HG02588 (cell line): ENCODE measurements at regions not wholly inside any gene's neighbourhood (a gene's known extent, or its start where the extent isn't known, plus 50 kb on each side); places are given as distances from the start of the nearest gene placed in this dataset.
"Not testable (repeated sequence)": the region's sequence is repeated elsewhere in the genome, so short reads cannot be mapped to it uniquely, and the experiment has no call there.

Experiments used
- ATAC-seq: cut with Tn5 transposase; IDR thresholded peaks from one replicate; pipeline ENCODE4 v1.9.1; 2021; ENCODE audit warnings: mild to moderate bottlenecking, moderate library complexity; ENCODE audit not compliant: unreplicated experiment

DNA sequence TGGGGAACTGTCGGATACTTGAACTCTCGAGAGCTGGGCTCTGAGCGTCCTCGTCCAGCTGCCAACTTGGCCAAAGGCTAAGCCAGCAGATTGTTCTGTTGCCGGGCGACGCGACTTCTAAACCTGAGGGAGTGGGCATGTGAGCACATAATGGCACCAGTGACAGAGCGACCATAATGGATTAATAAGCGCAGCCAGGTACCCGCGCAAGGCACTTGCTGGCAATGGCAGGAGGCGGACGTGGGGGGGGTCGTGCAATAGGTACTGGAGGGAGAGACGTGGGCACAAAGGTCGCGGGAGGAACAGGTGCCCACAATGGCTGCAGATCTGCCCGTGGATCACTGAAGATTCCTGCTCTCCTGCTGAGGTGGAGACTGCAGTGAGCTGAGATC lies 1368.7 kb downstream of the CDH12 start:
- ATAC-seq: not testable (repeated sequence)

DNA sequence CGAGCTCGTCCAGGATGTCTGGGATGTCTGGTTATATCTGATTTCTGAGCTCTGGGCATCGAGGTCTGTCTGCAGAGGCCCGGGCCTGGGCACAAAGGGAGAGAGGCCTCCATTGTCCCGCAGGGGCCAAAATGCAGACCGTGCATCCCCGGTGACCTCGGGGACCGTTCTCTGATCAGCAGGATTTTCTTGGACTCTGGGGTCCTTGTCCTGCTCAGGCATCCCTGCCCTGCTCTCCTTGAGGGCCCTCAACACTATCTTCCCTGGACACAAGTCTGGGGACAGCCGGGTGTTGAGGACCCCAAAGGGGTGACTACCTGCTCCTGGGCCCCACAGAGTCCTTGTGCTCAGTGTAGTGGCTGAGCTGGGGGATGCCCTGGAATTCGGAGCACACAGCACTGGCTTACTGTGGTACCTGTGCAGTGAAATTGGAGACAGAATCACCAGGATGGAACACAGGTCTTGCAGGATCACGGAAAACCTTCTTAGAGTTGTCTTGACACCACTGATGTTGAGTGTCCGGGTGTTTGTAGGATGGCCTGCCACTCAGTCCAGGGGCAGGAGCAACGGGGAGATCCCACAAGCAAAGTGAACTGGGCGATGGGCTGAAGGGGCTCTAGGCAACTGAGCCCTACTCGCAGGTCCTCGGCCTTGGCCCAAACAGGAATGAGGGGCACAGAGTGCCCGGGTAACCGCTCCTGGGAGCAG lies 1369.2 kb downstream of the CDH12 start:
- ATAC-seq: not testable (repeated sequence)

DNA sequence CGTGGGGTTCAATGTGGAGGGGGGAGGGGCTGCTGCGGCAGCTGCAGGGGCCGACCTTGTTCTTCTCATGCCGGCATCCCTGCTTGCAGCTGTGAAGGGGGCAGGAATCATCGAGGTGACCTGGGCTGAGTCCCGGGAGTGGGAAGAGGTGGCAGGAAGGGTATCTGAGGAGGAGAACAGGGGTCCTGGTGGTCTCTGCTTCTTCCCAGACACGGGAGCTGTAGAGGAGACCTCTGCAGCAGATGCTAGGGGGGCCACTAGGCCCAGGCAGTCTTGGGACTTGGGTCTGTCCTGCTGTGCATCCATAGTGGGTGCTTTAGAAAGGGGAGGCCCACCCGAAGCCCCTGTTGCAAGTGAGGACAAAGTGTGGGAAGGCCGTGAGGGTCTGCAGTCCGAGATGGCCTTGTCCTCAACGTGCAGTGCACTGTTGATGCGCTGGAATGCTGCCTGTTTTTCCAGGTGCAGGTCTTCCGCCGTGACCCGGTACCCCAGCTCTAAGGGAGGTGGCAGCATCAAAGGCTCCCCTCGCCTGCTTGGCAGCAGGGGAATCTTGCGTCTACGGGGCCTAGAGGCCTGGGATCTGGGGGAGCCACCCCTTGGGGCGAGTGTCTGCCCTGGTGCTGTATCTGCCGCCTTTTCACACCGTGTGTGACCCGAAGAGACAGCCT lies 1370.0 kb downstream of the CDH12 start:
- not testable (repeated sequence) for ATAC-seq

DNA sequence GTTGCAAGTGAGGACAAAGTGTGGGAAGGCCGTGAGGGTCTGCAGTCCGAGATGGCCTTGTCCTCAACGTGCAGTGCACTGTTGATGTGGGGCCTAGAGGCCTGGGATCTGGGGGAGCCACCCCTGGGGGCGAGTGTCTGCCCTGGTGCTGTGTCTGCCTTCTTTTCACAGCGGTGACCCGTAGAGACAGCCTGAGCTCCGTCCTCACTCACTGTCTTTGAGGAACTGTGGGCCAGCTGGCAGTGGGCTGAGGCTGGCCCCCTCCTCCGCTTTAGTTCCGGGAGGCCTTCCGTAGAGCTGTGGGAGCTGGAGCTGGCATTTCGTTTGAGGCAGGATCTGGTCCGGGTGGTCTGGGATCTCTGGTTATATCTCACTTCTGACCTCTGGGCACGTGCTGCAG lies 1370.6 kb downstream of the CDH12 start:
- not testable (repeated sequence) for ATAC-seq

DNA sequence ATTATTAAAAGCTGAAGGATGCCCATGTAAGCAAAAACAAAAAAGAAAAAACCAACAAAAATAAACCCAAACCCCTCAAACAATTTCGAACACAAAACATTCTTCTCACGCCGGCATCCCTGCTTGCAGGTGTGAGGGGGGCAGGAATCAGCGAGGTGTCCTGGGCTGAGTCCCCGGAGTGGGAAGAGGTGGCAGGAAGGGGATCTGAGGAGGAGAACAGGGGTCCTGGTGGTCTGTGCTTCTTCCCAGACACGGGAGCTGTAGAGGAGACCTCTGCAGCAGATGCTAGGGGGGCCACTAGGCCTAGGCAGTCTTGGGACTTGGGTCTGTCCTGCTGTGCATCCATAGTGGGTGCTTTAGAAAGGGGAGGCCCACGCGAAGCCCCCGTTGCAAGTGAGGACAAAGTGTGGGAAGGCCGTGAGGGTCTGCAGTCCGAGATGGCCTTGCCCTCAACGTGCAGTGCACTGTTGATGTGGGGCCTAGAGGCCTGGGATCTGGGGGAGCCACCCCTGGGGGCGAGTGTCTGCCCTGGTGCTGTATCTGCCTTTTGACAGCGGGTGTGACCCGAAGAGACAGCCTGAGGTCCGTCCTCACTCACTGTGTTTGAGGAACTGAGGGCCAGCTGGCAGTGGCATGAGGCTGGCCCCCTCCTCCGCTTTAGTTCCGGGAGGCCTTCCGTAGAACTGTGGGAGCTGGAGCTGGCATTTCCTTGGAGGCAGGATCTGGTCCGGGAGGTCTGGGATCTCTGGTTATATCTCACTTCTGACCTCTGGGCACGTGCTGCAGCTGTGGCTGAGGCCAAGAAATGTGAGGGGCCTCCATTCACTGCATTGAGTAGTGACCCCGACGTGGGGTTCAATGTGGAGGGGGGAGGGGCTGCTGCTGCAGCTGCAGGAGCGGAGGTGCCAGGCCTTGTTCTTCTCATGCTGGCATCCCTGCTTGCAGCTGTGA lies 1371.5 kb downstream of the CDH12 start:
- ATAC-seq: not testable (repeated sequence)

DNA sequence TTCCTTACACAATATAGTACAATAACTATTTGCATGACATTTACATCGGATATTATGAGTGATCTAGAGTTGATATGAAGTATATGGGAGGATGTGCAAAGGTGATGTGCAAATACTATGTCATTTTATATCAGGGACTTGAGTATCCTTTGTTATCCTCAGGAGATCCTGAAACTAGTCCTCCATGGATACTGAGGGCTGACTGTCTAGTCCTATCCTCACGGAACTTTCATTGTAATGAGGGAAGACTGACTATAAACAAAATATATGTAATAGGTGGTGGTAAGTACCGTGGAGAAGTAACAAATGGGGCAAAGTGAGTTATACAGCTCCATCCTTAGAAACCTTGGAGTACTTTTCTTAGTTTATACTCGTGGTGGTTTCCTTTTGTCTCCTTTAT lies 1373.1 kb downstream of the CDH12 start:
- ATAC-seq: not testable (repeated sequence)

DNA sequence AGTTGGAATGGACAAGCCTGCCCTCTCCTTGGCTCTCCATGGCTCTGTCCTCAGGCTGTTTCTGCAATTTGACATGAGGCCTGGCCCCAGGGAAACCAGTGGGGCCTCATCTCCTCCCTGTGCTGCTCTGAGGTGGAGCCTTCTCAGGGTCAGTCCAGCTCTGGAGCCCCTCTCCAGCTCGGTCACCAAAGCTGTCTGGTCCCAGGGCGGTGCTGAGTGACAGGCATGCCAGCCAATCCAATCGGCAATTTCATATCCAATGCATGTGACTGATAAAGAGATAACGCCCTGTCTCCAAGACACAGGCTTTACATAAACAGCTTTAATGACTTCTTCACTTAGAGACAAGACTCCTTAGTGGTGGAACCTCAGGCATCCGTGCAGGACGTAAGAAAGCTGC lies 1379.2 kb downstream of the CDH12 start:
- not testable (repeated sequence) for ATAC-seq

DNA sequence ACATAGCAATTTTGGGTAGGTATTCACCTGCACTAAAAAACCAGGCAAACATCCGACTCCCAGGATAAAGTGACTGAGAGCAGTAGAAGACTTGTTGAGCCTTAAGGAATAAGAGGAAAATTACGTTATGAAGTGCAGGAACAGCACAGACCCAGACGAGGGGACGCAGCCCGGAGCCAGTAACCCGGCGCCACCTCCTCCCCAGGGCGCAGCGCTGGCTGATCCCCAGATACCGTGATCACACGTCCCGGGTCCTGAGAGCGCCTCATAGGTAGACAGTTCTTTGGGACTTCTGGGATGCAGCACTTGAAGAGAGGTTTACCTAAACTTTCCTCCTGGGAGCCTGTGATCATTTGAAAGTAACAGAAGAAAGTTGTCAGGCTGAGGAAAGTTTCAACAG lies 1379.7 kb downstream of the CDH12 start:
- ATAC-seq: not testable (repeated sequence)

DNA sequence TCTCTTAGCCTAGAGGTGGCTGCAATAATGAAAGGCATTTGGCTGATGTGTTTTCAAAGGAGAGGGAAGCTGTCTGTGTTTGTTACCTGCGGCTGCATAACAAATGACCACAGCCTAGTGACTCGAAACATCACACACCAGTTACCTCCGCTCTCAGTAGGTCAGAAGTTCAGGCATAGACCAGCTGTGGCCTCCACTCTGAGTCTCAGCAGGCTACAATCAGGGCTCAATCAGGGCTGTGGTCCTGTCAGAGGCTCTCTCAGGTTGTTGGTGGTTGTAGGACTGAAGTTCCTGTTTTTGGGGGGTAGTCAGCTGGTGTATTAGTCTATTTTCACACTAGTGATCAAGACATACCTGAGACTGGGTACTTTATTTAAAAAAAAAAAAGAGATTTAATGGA lies 1381.5 kb downstream of the CDH12 start:
- ATAC-seq: not testable (repeated sequence)

DNA sequence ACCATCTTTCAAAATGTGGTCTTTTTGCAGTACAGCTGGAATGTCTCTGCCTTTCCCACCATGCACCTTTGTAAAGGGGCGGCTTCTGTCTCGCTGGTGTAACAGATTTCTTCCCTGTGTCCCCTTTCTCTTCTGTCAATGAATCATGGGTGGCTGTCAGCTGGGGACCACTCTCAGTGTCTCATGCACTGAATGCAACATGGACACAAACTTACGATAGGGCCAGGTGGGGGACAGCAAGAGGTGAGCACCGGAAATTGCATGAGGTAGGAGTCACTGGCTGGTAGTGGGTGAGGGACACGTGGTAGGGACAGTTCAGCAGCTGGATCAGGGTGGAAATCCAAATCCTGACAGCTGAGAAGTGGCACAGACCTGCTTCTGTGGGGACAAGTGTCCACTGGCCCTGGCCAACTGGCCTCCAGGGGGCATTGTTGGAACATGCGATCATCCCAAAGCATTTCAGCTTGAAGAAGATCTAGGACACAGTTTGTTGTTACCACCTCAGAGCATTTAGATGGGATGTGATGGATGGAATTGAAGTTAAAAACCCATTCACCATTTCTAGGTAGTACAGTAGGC lies 1383.5 kb downstream of the CDH12 start:
- ATAC-seq: not testable (repeated sequence)

DNA sequence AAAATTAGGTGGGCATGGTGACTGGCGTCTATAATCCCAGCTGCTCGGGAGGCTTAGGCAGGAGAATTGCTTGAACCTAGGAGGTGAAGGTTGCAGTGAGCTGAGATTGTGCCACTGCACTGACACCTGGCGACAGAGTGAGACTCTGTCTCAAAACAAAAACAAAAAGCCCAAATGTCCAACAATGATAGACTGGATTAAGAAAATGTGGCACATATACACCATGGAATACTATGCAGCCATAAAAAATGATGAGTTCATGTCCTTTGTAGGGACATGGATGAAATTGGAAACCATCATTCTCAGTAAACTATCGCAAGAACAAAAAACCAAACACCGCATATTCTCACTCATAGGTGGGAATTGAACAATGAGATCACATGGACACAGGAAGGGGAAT lies 1385.6 kb downstream of the CDH12 start:
- ATAC-seq: not testable (repeated sequence)

DNA sequence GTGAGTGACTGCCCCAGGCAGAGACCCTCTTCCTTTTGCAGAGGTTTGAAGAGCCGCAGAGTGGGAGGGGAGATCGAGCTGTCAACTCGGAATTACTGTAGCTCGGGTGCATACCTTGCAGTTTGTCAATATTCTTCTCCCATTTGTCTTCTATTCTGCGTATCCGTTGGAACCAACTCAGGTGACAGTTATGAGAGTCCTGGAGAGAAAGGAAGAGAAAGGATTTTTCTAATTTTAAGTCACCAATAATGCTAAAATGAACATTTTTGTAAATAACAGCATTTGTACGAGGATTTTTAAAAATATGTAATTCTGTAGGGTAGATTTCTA lies 1393.4 kb downstream of the CDH12 start:
- not testable (repeated sequence) for ATAC-seq

DNA sequence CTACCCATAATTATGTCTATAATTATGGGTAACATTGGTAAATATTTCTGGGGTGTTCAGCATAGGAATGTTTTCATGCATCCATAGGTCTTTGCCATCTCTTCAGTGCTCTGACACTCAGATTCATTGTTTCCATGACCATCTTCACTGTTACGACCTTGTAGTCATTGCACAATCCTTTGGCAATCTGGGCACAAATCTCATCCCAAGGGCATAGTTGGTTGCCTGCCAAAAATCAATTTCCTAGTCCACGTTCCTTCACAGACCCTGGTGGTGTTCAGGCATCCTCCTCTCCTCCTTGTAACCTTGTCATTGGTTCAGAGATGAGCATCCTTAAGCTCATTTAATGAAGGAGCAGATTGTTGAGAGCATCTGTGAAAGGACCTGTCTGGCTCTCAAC lies 1400.7 kb downstream of the CDH12 start:
- ATAC-seq: no peak

DNA sequence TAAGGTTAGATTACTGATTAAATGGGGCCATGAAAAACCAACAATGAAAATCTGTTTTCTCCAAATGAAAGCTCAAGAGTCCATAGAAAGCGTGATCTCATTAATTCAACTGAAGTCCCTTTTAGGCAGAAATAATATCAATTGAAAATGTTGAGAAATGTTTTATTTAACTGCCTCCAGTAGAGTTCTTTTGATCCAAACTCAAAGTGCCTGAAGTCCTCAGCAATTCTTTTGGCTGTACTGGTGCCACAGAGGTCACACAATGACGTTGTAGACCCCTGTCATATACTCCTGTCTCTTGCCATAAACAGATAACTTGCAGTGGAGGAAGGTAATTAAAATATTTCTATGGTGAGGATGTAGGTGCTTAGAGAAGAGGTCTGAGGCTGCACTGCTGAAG lies 1420.5 kb downstream of the CDH12 start:
- ATAC-seq: no peak

DNA sequence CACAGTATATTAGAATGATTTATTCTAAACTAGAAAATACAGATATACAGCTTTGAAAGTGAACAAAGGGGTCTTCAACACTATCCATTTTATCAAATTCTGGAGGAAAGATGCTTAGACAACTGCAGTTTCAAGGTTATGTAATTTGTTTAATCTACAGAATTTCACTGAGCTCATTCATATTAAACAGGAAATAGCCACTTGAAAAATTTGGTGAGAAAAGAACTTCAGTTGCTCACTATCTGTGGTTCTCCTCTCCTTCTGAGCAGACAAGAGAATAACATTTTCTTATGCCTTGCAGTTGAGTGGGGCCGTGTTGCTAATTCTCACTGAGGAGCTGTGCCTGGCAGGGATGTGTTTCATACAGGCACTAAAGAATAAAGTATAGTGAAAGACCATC lies 1428.2 kb downstream of the CDH12 start:
- ATAC-seq: no peak

DNA sequence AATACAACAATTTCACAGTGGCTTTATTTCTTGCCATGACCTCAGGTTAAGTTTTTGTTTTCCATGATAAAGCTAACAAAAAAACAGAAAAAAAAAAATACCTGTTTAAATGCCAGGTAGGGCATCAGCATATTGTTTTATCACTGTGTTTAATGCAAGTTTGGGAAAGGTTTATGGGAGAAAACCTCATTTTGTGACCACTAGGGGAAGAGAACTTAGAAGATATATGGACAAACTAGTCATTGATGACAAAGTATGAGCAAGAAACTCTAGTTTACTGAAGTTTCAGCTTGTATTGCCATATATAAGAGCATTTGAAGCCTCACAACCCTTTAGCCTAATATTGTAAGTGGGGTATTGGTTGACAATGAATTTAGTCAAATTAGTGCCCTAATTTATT lies 1431.4 kb upstream of the CDH18 start:
- ATAC-seq: no peak

DNA sequence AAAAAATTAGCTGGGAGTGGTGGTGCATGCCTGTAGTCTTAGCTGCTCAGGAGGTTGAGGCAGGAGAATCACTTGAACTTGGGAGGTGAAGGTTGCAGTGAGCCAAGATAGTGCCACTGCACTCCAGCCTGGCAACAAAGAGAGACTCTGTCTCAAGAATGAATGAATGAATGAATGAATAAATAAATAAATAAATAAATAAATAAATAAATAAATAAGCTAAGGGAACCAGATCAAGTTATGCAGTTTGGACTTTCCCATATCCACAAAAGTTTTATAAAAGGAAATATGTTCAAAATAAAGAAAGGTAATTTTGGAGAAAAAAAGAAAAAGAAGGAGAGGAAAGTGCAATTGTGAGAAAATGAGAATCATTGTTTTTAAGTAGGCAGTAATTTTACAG lies 1414.1 kb upstream of the CDH18 start:
- ATAC-seq: not testable (repeated sequence)

DNA sequence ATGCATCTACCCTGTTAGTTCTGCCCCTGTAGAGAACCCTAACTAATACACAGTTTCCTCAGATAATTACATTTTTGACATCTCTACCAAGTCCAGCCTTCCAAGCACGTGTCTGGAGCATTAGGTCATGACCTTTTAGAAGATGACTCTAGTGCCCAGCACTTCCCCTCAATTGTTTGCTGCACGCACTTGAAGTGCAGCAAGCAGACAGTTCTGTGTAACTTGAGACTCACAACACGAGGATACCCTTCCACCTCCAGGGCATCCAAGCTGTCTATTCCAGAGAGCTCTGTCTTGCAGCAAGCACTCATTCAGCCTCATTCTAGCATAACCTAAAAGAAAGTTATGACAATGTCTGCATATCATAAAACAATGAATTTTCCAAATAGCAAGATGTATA lies 1410.5 kb upstream of the CDH18 start:
- ATAC-seq: no peak

DNA sequence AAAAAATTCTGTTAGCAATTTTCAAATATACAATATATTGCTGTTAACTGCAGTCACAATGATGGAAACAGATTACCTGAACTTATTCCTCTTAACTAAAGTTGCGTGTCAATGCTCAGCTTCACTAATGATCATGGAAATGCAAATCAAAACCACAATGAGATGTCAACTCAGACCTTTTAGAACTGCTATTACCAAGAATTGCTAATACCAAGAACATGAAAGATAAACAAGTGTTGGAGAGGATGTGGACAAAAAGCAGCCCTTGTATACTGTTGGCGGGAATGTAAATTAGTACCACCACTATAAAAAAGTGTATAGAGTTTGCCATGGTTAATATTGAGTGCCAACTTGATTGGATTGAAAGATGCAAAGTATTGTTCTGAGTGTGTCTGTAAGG lies 1409.7 kb upstream of the CDH18 start:
- ATAC-seq: peak; percentile 81

DNA sequence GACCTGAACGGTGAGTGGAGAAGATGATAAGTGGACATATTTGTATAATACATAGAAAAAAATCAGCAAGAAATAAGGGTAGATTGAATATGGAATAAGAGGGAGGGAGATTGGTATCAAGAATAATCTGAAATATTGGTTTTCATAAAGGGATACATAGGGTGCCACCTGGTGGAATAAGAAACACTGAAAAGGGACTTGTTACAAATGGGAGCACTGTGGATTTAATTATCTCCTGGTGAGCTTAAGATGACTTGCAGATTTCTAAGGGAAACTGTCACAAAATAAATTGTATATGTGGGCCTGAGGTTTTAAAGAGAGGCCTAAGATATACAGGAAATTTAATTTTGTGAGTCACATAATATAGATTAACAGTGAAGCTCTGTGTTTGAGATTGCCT lies 1403.5 kb upstream of the CDH18 start:
- ATAC-seq: no peak

DNA sequence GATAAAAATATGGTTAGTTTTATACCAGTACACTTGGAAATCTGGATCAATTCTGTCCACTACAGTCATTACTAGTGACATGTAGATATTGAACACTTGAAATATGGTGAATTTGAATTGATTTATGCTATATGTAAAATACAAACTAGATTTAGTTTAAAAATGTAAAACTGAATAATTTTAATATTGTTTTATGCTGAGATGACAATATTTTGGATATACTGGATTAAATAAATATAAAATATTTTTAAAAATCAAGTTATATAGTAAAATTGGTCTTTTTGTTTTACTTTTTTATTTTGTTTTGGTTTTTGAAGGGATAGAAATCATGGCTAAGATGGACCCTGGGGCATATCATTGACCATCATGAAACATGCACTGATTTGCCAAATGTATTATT lies 1372.8 kb upstream of the CDH18 start:
- ATAC-seq: not testable (repeated sequence)
